BJ (cell line): ENCODE measurements at regions not wholly inside any gene's neighbourhood (a gene's known extent, or its start where the extent isn't known, plus 50 kb on each side); places are given as distances from the start of the nearest gene placed in this dataset.

Source experiments
- CTCF ChIA-PET: fragments of 350-600 bp; formaldehyde crosslinking; extraction: SDS; loops from one replicate; lab custom pipeline; 2021; ENCODE audit warnings: antibody characterized with exemption, inconsistent platforms; lab: Yijun Ruan, JAX
- POLR2A ChIA-PET: fragments of 300-600 bp; sonication (Branson Sonifier 250); formaldehyde crosslinking; extraction: SDS; loops from one replicate; lab custom pipeline; 2021; ENCODE audit warnings: antibody characterized with exemption; lab: Charles Lee
- DNase-seq: peaks from one replicate; pipeline ENCODE4 v3.0.0-alpha.2; 2011; ENCODE audit warnings: low read depth
- H3K27me3 ChIP-seq: 2 replicates; pipeline ENCODE4 v1.6.0; 2011; ENCODE audit warnings: low read length; ENCODE audit not compliant: control insufficient read depth, insufficient read depth
- H3K36me3 ChIP-seq: 2 replicates; pipeline ENCODE4 v1.5.1; 2011; ENCODE audit warnings: low read length; ENCODE audit not compliant: control insufficient read depth, insufficient read depth
- H3K4me3 ChIP-seq: 2 replicates; pipeline ENCODE4 v1.5.1; 2011; ENCODE audit warnings: low read depth, mild to moderate bottlenecking, control low read depth, low read length
- TF ChIP-seq, protein P1 (sequence below): IDR thresholded peaks from 2 replicates; pipeline ENCODE4 v1.5.1; 2011; ENCODE audit warnings: low read depth, mild to moderate bottlenecking, control low read depth, inconsistent platforms, low read length, moderate library complexity; ENCODE audit not compliant: insufficient read depth

DNA sequence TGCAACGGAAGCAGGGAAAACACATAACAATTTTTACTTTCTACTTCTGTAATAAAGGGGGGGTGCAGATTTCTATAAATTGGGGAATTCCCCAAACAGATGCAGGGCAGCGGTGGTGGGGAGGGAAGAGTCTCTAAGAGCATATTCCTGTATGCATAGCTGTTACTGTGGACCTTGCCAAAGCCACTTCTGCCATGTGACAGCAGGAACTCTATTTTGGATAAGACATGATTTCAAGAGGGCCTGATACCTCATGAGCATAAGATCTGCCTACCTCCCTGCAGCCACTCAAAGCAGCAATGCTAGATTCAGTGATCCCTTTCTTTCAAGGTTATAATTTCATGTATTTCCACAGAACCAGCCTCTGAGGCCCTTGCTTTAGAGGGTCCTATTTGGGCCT is 86.2 kb upstream of the CNKSR3 start:
- TF ChIP-seq, protein P1, sequence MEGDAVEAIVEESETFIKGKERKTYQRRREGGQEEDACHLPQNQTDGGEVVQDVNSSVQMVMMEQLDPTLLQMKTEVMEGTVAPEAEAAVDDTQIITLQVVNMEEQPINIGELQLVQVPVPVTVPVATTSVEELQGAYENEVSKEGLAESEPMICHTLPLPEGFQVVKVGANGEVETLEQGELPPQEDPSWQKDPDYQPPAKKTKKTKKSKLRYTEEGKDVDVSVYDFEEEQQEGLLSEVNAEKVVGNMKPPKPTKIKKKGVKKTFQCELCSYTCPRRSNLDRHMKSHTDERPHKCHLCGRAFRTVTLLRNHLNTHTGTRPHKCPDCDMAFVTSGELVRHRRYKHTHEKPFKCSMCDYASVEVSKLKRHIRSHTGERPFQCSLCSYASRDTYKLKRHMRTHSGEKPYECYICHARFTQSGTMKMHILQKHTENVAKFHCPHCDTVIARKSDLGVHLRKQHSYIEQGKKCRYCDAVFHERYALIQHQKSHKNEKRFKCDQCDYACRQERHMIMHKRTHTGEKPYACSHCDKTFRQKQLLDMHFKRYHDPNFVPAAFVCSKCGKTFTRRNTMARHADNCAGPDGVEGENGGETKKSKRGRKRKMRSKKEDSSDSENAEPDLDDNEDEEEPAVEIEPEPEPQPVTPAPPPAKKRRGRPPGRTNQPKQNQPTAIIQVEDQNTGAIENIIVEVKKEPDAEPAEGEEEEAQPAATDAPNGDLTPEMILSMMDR, result no peak
- Histone ChIP-seq H3K4me3 (no peak overlapping the region), H3K27me3 (0 out of 2 replicates have a peak, but pooled peaks cover 2% of the 10 kb centered on the region), H3K36me3 (no peaks in the 10 kb centered on the region)
- ChIA-PET POLR2A (no interaction called here), CTCF (interaction anchor here (1.7 kb wide), 1 partner anchor 12 kb away, joined by 5 read pairs; no protein-coding TSS in a partner anchor)
- no peak for DNase-seq

DNA sequence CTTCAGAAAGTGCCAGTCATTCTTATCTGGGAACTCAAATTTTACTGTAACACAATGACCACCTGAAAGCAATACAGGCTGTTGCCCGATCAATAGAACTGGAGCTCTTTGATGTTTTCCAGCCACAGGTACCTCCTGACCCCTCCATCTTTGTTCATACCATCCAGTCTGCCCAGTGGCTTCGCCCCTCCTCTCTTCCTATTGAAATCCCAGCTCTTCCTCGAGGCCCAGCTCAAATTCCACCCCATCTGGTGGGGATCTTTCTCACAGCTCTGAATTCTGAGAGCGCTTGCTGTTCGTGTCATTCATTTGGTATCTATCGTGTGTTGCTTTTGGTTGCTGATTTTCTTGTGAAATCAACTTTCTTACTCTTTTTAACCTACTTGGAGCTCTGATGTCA is 87.9 kb upstream of the CNKSR3 start:
- Histone ChIP-seq H3K4me3 (no peak overlapping the region), H3K27me3 (no peaks in the 10 kb centered on the region), H3K36me3 (no peaks in the 10 kb centered on the region)
- TF ChIP-seq, protein P1, result no peak
- ChIA-PET CTCF (interaction anchor here (1.5 kb wide), 1 partner anchor 10 kb away, joined by 6 read pairs; no protein-coding TSS in a partner anchor), POLR2A (no interaction called here)
- no peak for DNase-seq

DNA sequence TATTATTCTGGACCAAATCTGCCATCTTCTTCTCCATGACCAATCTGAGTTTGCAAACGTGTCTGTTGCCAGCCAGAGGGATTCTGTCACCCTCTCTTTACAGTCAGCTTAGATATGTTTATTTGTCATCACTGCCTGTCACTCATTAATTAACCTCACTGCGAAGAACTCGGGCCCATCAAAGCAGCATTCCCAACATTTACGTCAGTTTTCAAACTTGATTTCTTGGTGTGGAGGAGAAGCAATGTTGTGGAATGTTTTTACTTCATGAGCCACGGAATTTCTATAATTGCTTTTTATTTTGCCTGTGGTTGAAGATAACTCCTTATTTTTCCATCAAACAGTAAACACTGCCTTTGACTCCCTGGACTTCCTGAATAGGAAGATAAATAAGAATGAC is 91.8 kb upstream of the CNKSR3 start:
- POLR2A ChIA-PET, result no interaction called here

DNA sequence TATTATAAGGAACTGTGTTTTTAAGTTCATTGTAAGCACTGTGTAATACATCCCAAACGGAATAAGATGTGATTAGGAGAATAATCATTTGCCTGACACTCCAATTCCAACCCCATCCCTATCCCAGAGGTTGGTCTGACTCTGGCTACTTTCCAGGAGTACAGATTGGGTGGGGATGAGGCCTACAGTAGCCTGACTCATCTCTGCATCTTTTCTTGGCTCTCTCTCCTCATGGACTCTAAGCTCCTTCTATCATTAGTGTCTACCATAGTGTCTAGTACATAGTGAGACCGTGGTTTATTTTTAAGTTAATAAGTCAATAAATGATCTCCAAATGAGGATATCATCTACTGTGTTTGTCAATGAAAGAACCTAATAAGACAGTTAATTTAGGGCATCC is 92.2 kb upstream of the CNKSR3 start:
- Histone ChIP-seq H3K4me3 (no peak overlapping the region), H3K27me3 (peaks cover 1% of the 10 kb centered on the region; the same call in 1 of the 2 replicates), H3K36me3 (no peaks in the 10 kb centered on the region)
- TF ChIP-seq, protein P1, result no peak
- ChIA-PET CTCF (interaction anchor here (0.6 kb wide), 1 partner anchor 15 kb away, joined by 3 read pairs; no protein-coding TSS in a partner anchor), POLR2A (no interaction called here)
- DNase-seq, result no peak

More for the DNA sequence above, 91.8 kb upstream of the CNKSR3 start:
- no peak overlapping the region for H3K4me3 ChIP-seq
- CTCF ChIA-PET, result interaction anchor here (0.6 to 1.1 kb wide), 2 partner anchors 7 to 15 kb away, joined by 3 read pairs; no protein-coding TSS in a partner anchor
- no peaks in the 10 kb centered on the region for H3K36me3 ChIP-seq
- no peak for DNase-seq
- TF ChIP-seq, protein P1, result no peak
- peaks cover 1% of the 10 kb centered on the region; the same call in 1 of the 2 replicates for H3K27me3 ChIP-seq

DNA sequence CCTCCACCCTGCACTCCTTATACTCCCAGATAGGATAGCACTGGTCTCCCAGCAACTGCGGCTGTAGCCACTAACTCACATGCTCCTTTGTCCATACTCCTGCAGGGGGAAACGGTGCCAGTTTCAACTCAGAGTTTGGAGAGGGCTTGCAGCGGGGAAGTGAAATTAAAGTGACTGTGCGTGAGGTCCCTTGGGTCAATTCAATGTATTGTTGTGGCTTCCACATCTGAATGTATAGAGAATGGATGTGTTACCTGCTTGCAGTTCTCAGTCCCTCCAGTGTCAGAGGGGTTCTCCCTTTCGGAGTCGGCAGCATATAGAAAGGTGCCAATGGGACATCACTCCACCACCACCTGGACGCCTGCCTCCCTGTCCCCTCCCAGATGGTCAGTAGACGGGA is 93.6 kb upstream of the CNKSR3 start:
- ChIA-PET POLR2A (no interaction called here), CTCF (interaction anchor here (0.7 kb wide), 1 partner anchor 22 kb away, joined by 4 read pairs; no protein-coding TSS in a partner anchor)
- DNase-seq, result no peak
- H3K27me3 ChIP-seq, result peaks cover 1% of the 10 kb centered on the region; the same call in 1 of the 2 replicates
- no peak overlapping the region for H3K4me3 ChIP-seq
- H3K36me3 ChIP-seq, result no peaks in the 10 kb centered on the region
- TF ChIP-seq, protein P1, result no peak
